SK-N-SH (cell line): ENCODE measurements at regions not wholly inside any gene's neighbourhood (a gene's known extent, or its start where the extent isn't known, plus 50 kb on each side); places are given as distances from the start of the nearest gene placed in this dataset.

ENCODE experiments used
- CTCF ChIA-PET: fragments of 300-600, 350-600 bp; formaldehyde crosslinking; extraction: SDS; loops from one replicate; lab custom pipeline; 2021; lab: Yijun Ruan, JAX
- POLR2A ChIA-PET: fragments of 350-600 bp; sonication (Branson Sonifier 250); formaldehyde crosslinking; extraction: SDS; loops from one replicate; lab custom pipeline; 2020; ENCODE audit warnings: antibody characterized with exemption, inconsistent platforms; lab: Yijun Ruan, JAX
- DNase-seq: peaks from one replicate; pipeline ENCODE4 v3.0.0; 2012
- H2AFZ ChIP-seq: fragments of 200-600 bp; sonication (generic); 2 replicates; pipeline ENCODE4 v1.8.1; 2016; ENCODE audit warnings: antibody characterized with exemption, mild to moderate bottlenecking, low read depth
- H3F3A ChIP-seq: fragments of 200-600 bp; sonication (generic); replicated peaks from 2 replicates; pipeline ENCODE3; 2016; ENCODE audit warnings: antibody characterized with exemption, mild to moderate bottlenecking; ENCODE audit not compliant: insufficient read depth
- H3K27ac ChIP-seq, 2 experiments: fragments of 200-500 bp in 1 of 2; fragments of 200-600 bp in 1 of 2; sonication (Bioruptor generic) in 1 of 2; sonication (generic), shearing (Covaris generic) in 1 of 2; 2 replicates each; pipeline versions ENCODE4 v1.5.1 to v1.6.1; 2014 to 2016; ENCODE audit warnings: low read depth in 2 of 2, inconsistent platforms in 1 of 2, low read length in 1 of 2, mild to moderate bottlenecking in 1 of 2, mixed read lengths in 1 of 2
- H3K27me3 ChIP-seq: fragments of 200-600 bp; sonication (generic), shearing (Covaris generic); 2 replicates; pipeline ENCODE4 v1.6.1; 2016; ENCODE audit warnings: mixed run types; ENCODE audit not compliant: insufficient read depth
- H3K36me3 ChIP-seq, 2 experiments: fragments of 200-500 bp in 1 of 2; fragments of 200-600 bp in 1 of 2; sonication (Bioruptor generic) in 1 of 2; sonication (generic) in 1 of 2; replicated peaks in 1 of 2; 2 replicates each; pipeline versions ENCODE3 to v1.5.1; 2014 to 2016; ENCODE audit warnings: low read length in 1 of 2, mild to moderate bottlenecking in 1 of 2; ENCODE audit not compliant: insufficient read depth in 2 of 2, control insufficient read depth in 1 of 2
- H3K4me1 ChIP-seq, 2 experiments: fragments of 200-500 bp in 1 of 2; fragments of 200-600 bp in 1 of 2; sonication (Bioruptor generic) in 1 of 2; sonication (generic), shearing (Covaris generic) in 1 of 2; 2 replicates each; pipeline versions ENCODE4 v1.5.1 to v1.6.1; 2014 to 2016; ENCODE audit warnings: low read depth in 1 of 2, low read length in 1 of 2, mixed run types in 1 of 2; ENCODE audit not compliant: insufficient read depth in 2 of 2, control insufficient read depth in 1 of 2
- H3K4me2 ChIP-seq: fragments of 200-600 bp; sonication (generic), shearing (Covaris generic); 2 replicates; pipeline ENCODE4 v1.6.1; 2017; ENCODE audit warnings: mixed run types
- H3K4me3 ChIP-seq, 2 experiments: fragments of 200-500 bp in 1 of 2; fragments of 200-600 bp in 1 of 2; sonication (Bioruptor generic) in 1 of 2; sonication (generic), shearing (Covaris generic) in 1 of 2; 2 replicates each; pipeline versions ENCODE4 v1.5.1 to v1.8.1; 2014 to 2016; ENCODE audit warnings: low read depth in 2 of 2, inconsistent platforms in 1 of 2, low read length in 1 of 2, mild to moderate bottlenecking in 1 of 2, mixed read lengths in 1 of 2, moderate library complexity in 1 of 2
- H3K79me2 ChIP-seq: fragments of 200-600 bp; sonication (generic); 2 replicates; pipeline ENCODE4 v1.8.1; 2017; ENCODE audit warnings: mild to moderate bottlenecking; ENCODE audit not compliant: insufficient read depth
- H3K9ac ChIP-seq: fragments of 200-600 bp; sonication (generic); 2 replicates; pipeline ENCODE4 v1.6.1; 2017; ENCODE audit warnings: mixed run types
- H3K9me2 ChIP-seq: fragments of 200-600 bp; sonication (generic); 2 replicates; pipeline ENCODE4 v1.6.1; 2017; ENCODE audit warnings: mixed run types
- H3K9me3 ChIP-seq: fragments of 200-600 bp; sonication (generic); 2 replicates; pipeline ENCODE4 v1.6.1; 2017; ENCODE audit warnings: mixed run types, mild to moderate bottlenecking, moderate library complexity
- H4K20me1 ChIP-seq: fragments of 200-600 bp; sonication (generic); 2 replicates; pipeline ENCODE4 v1.6.1; 2017; ENCODE audit warnings: mild to moderate bottlenecking, mixed run types; ENCODE audit not compliant: insufficient read depth
- EZH2phosphoT487 ChIP-seq: fragments of 200-600 bp; sonication (generic); IDR thresholded peaks from 2 replicates; pipeline ENCODE4 v1.6.1; 2017; ENCODE audit warnings: low read depth, mixed run types, mild to moderate bottlenecking, antibody characterized with exemption, moderate library complexity, borderline replicate concordance
- FOXJ3 ChIP-seq: sonication (generic); formaldehyde crosslinking; IDR thresholded peaks from 2 replicates; pipeline ENCODE4 v1.5.1; 2020; ENCODE audit warnings: mild to moderate bottlenecking, missing genetic modification reagents
- FOXM1 ChIP-seq: IDR thresholded peaks from 2 replicates; pipeline ENCODE4 v1.4.0; 2012; ENCODE audit warnings: low read depth, mild to moderate bottlenecking
- GATA2 ChIP-seq: sonication (generic); formaldehyde crosslinking; IDR thresholded peaks from 2 replicates; pipeline ENCODE4 v1.5.0; 2020; ENCODE audit warnings: mild to moderate bottlenecking, missing genetic modification reagents
- MEF2A ChIP-seq: IDR thresholded peaks from 2 replicates; pipeline ENCODE4 v1.4.0; 2012; ENCODE audit warnings: low read depth, borderline replicate concordance
- NFIC ChIP-seq: IDR thresholded peaks from 2 replicates; pipeline ENCODE4 v1.4.0; 2012; ENCODE audit warnings: borderline replicate concordance
- RCOR1 ChIP-seq: fragments of 150-350 bp; IDR thresholded peaks from 2 replicates; pipeline ENCODE4 v1.6.1; 2017; ENCODE audit warnings: antibody characterized with exemption, low read length
- REST ChIP-seq: IDR thresholded peaks from 2 replicates; pipeline ENCODE4 v1.6.1; 2012; ENCODE audit warnings: mild to moderate bottlenecking, low read depth, low read length, moderate library complexity
- RFX5 ChIP-seq: IDR thresholded peaks from 2 replicates; pipeline ENCODE4 v1.6.1; 2012; ENCODE audit warnings: mild to moderate bottlenecking, improper control_type of control experiment, low read length
- TCF12 ChIP-seq: IDR thresholded peaks from 2 replicates; pipeline ENCODE4 v1.4.0; 2012
- WGBS: methylation state at CpG from one replicate; pipeline ENCODE4 v1.1.6; 2017; ENCODE audit warnings: low lambda C conversion rate; 5-methylcytosine and 5-hydroxymethylcytosine counted together

DNA sequence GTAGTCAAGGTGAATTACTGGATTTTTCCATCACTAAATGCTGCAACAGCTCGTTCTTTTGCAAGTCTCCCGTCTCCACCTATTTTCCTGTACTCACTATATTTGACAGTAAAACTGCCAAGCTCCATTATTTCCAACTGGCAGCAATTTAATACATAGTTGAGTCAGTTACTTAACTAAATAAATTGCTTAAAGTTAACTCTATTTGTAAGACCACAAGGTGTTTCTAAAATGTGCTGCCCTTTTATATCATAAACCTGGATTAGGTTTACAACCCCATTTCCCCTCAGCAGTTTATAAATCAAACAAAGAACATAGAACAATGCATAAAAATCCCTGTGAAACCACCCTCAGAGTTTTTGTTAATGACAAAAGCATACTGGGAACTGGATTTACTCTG, 211.4 kb upstream of the DPH6 start:
- H3K9me3 ChIP-seq: no peaks in the 10 kb centered on the region
- DNase-seq: no peak
- no peak overlapping the region; a peak in 1 of 4 replicates for H3K27ac ChIP-seq
- ChIA-PET POLR2A (no interaction called here), CTCF (interaction anchor here (1.0 to 1.5 kb wide), 2 partner anchors 17 to 673 kb away, joined by 3 read pairs; no protein-coding TSS in a partner anchor)
- no peak overlapping the region for H3K4me2 ChIP-seq
- H3K79me2 ChIP-seq: no peaks in the 10 kb centered on the region
- H3K9ac ChIP-seq: no peak overlapping the region
- no peaks in the 10 kb centered on the region for H3K9me2 ChIP-seq
- no peaks in the 10 kb centered on the region for H3F3A ChIP-seq
- WGBS: 96% methylated on average over 2 of the region's 2 CpGs
- H3K27me3 ChIP-seq: no peaks in the 10 kb centered on the region
- no peaks in the 10 kb centered on the region for H3K36me3 ChIP-seq
- no peaks in the 10 kb centered on the region for H4K20me1 ChIP-seq
- no peak overlapping the region for H2AFZ ChIP-seq
- H3K4me1 ChIP-seq: peaks cover 0 to 19% of the 10 kb centered on the region in 2 experiments; a peak in 3 of 4 replicates
- no peak overlapping the region for H3K4me3 ChIP-seq
- TF ChIP-seq REST: no peak
- TF ChIP-seq EZH2phosphoT487: no peak
- no peak for TF ChIP-seq RFX5
- TF ChIP-seq NFIC: no peak
- no peak for TF ChIP-seq MEF2A
- no peak for TF ChIP-seq FOXJ3
- no peak for TF ChIP-seq RCOR1
- TF ChIP-seq TCF12: no peak

- ChIA-PET POLR2A (no interaction called here), CTCF (interaction anchor here (1.0 to 1.5 kb wide), 5 partner anchors 9 to 673 kb away, joined by 3 to 5 read pairs (median 3); no protein-coding TSS in a partner anchor)
- Histone ChIP-seq H2AFZ (no peak overlapping the region), H3K4me2 (no peak overlapping the region), H3K9me3 (no peaks in the 10 kb centered on the region), H3K4me3 (no peak overlapping the region), H3K9ac (no peak overlapping the region), H3K79me2 (no peaks in the 10 kb centered on the region), H3F3A (no peaks in the 10 kb centered on the region), H3K4me1 (peaks cover 0 to 19% of the 10 kb centered on the region in 2 experiments; a peak in 3 of 4 replicates), H4K20me1 (no peaks in the 10 kb centered on the region), H3K27ac (no peak overlapping the region; a peak in 1 of 4 replicates), H3K9me2 (no peaks in the 10 kb centered on the region), H3K36me3 (no peaks in the 10 kb centered on the region), H3K27me3 (no peaks in the 10 kb centered on the region)
- WGBS: 82% methylated on average over 3 of the region's 3 CpGs
- TF ChIP-seq FOXM1: no peak
- TF ChIP-seq GATA2 (CRISPR knock-in tag): no peak
- DNase-seq: no peak
These were observed 211.8 kb upstream of the DPH6 start for GRCh38 chr15:35757765-35758164.
